ENCODE measurements at regions not wholly inside any gene's neighbourhood (a gene's known extent, or its start where the extent isn't known, plus 50 kb on each side); places are given as distances from the start of the nearest gene placed in this dataset.

GRCh38 chr6:14369717-14370116, 252.1 kb downstream of the CD83 start:
- no peak for DNase-seq
- H3K27ac ChIP-seq = no peak overlapping the region
- H3K36me3 ChIP-seq = no peaks in the 10 kb centered on the region
- H3K4me1 ChIP-seq = no peaks in the 10 kb centered on the region
- no peaks in the 10 kb centered on the region for H3K27me3 ChIP-seq
- H3K4me3 ChIP-seq = no peak overlapping the region
- intact Hi-C loops (cut with DNase I; ENCODE audit: low total_unique reads) = no loop called here
- WGBS, 5 donors = 88 to 98% (median 91%) methylated on average over 3 of the region's 3 CpGs
- TF ChIP-seq POLR2A (IDR thresholded peaks at IDR 0.05) (no peak), POLR2AphosphoS5 (IDR thresholded peaks at IDR 0.05) (no peak), CTCF (IDR thresholded peaks at IDR 0.05) (no peak), EP300 (IDR thresholded peaks at IDR 0.05) (no peak)
- no peaks in the 10 kb centered on the region for H3K9me3 ChIP-seq

- H3K9me3 ChIP-seq = no peaks in the 10 kb centered on the region
- TF ChIP-seq CTCF (IDR thresholded peaks at IDR 0.05) = no peak
- no peak for TF ChIP-seq EP300 (IDR thresholded peaks at IDR 0.05)
- no peak for TF ChIP-seq POLR2A (IDR thresholded peaks at IDR 0.05)
- no peak for TF ChIP-seq POLR2AphosphoS5 (IDR thresholded peaks at IDR 0.05)
- H3K4me3 ChIP-seq = no peak overlapping the region
- no peaks in the 10 kb centered on the region for H3K27me3 ChIP-seq
- no peak overlapping the region for H3K27ac ChIP-seq
- DNase-seq = no peak
- 72 to 87% (median 84%) methylated on average over 3 of the region's 3 CpGs for WGBS, 5 donors
- intact Hi-C loops (cut with DNase I; ENCODE audit: low total_unique reads) = no loop called here
- H3K36me3 ChIP-seq = no peaks in the 10 kb centered on the region
- H3K4me1 ChIP-seq = no peaks in the 10 kb centered on the region
These were observed 254.0 kb downstream of the CD83 start for GRCh38 chr6:14371530-14371929.

GRCh38 chr6:14372734-14373489, 255.3 kb downstream of the CD83 start:
- Histone ChIP-seq H3K4me1 (no peaks in the 10 kb centered on the region), H3K36me3 (no peaks in the 10 kb centered on the region), H3K4me3 (no peak overlapping the region), H3K27me3 (no peaks in the 10 kb centered on the region), H3K27ac (no peak overlapping the region), H3K9me3 (no peaks in the 10 kb centered on the region)
- no peak for DNase-seq
- 51 to 67% (median 62%) methylated on average over 7 of the region's 7 CpGs for WGBS, 5 donors
- intact Hi-C loops (cut with DNase I; ENCODE audit: low total_unique reads) = no loop called here
- no peak for TF ChIP-seq CTCF (IDR thresholded peaks at IDR 0.05)
- no peak for TF ChIP-seq EP300 (IDR thresholded peaks at IDR 0.05)
- TF ChIP-seq POLR2AphosphoS5 (IDR thresholded peaks at IDR 0.05) = no peak
- TF ChIP-seq POLR2A (IDR thresholded peaks at IDR 0.05) = no peak

- WGBS, 5 donors = 68 to 75% (median 74%) methylated on average over 7 of the region's 7 CpGs
- Histone ChIP-seq H3K27me3 (no peaks in the 10 kb centered on the region), H3K36me3 (no peaks in the 10 kb centered on the region), H3K4me1 (no peaks in the 10 kb centered on the region), H3K27ac (no peak overlapping the region), H3K4me3 (no peak overlapping the region), H3K9me3 (no peaks in the 10 kb centered on the region)
- DNase-seq = no peak
- no peak for TF ChIP-seq POLR2A (IDR thresholded peaks at IDR 0.05)
- TF ChIP-seq EP300 (IDR thresholded peaks at IDR 0.05) = no peak
- no peak for TF ChIP-seq POLR2AphosphoS5 (IDR thresholded peaks at IDR 0.05)
- TF ChIP-seq CTCF (IDR thresholded peaks at IDR 0.05) = no peak
- intact Hi-C loops (cut with DNase I; ENCODE audit: low total_unique reads) = no loop called here
These were observed 256.3 kb downstream of the CD83 start for GRCh38 chr6:14373648-14374437.
